K562 (cell line): ENCODE measurements at regions not wholly inside any gene's neighbourhood (a gene's known extent, or its start where the extent isn't known, plus 50 kb on each side); places are given as distances from the start of the nearest gene placed in this dataset.

Experiments
- ATAC-seq: fragments of 200-7000 bp; cut with Tn5 transposase; 3 replicates; pipeline ENCODE4 v1.9.1; 2020; ENCODE audit warnings: moderate library complexity
- BruUV-seq: library from RNA; stranded (reverse); fragments of 400-500 nt; replicated peaks from 2 replicates; lab custom pipeline; 2021; lab: Mats Ljungman, UMichigan
- CTCF ChIA-PET: fragments of 300-600 bp; formaldehyde crosslinking; extraction: SDS; loops from one replicate; lab custom pipeline; 2021; ENCODE audit warnings: low intra/inter-chr PET ratio; lab: Yijun Ruan, JAX
- POLR2A ChIA-PET: fragments of 300-600, 350-650 bp; sonication (Branson Sonifier 250); formaldehyde crosslinking; extraction: SDS; loops from one replicate; lab custom pipeline; 2021; ENCODE audit warnings: antibody characterized with exemption, inconsistent platforms; lab: Yijun Ruan, JAX
- DNase-seq, 4 experiments: peaks; one replicate each; pipeline versions ENCODE4 v3.0.0 to v3.0.0-alpha.2; 2011 to 2018; ENCODE audit warnings: low spot score in 3 of 4, mixed read lengths in 3 of 4; ENCODE audit errors: extremely low read depth in 1 of 4
- FAIRE-seq: peaks from 2 replicates; lab custom pipeline; 2011; peaks lifted over from hg19 to GRCh38; lab: Jason Lieb, UNC
- H2AFZ ChIP-seq: 2 replicates; pipeline ENCODE4 v1.6.0; 2011; ENCODE audit warnings: low read depth, low read length, control low read depth, inconsistent platforms
- H3K27ac ChIP-seq: fragments of 200-600 bp; 3 replicates; pipeline ENCODE4 v1.8.0; 2011; ENCODE audit warnings: low read depth, mild to moderate bottlenecking, control low read depth, inconsistent platforms, low read length, moderate library complexity, mixed read lengths; ENCODE audit errors: extremely low read depth
- H3K27me3 ChIP-seq, 2 experiments: fragments of 300-600 bp in 1 of 2; 2 replicates in 1 of 2; 3 replicates in 1 of 2; pipeline versions ENCODE4 v1.6.0 to v1.8.0; 2011; ENCODE audit warnings: inconsistent platforms in 2 of 2, low read length in 2 of 2, mild to moderate bottlenecking in 1 of 2, mixed read lengths in 1 of 2, moderate library complexity in 1 of 2; ENCODE audit not compliant: control insufficient read depth in 2 of 2, insufficient read depth in 2 of 2
- H3K36me3 ChIP-seq: fragments of 300-600 bp; 3 replicates; pipeline ENCODE4 v1.8.0; 2011; ENCODE audit warnings: mild to moderate bottlenecking, low read length, inconsistent platforms; ENCODE audit not compliant: control insufficient read depth, insufficient read depth
- H3K4me1 ChIP-seq, 2 experiments: fragments of 200-600 bp in 1 of 2; replicated peaks in 1 of 2; 2 replicates in 1 of 2; 3 replicates in 1 of 2; pipeline versions ENCODE4 v1.5.1 to v1.8.0; 2011; ENCODE audit warnings: inconsistent platforms in 2 of 2, low read length in 2 of 2, mild to moderate bottlenecking in 1 of 2, mixed read lengths in 1 of 2, moderate library complexity in 1 of 2; ENCODE audit not compliant: control insufficient read depth in 2 of 2, insufficient read depth in 2 of 2
- H3K4me2 ChIP-seq: 2 replicates; pipeline ENCODE4 v1.6.1; 2011; ENCODE audit warnings: low read length, control low read depth, inconsistent platforms, mixed read lengths; ENCODE audit not compliant: insufficient read depth
- H3K4me3 ChIP-seq: fragments of 200-600 bp; sonication (generic), shearing (Covaris generic); 2 replicates; pipeline ENCODE4 v1.5.1; 2016; ENCODE audit warnings: control low read depth, inconsistent platforms
- H3K79me2 ChIP-seq: fragments of 200-600 bp; 3 replicates; pipeline ENCODE4 v1.8.0; 2011; ENCODE audit warnings: low read length, inconsistent platforms; ENCODE audit not compliant: control insufficient read depth, insufficient read depth
- H3K9ac ChIP-seq, 2 experiments: 2 replicates each; pipeline versions ENCODE4 v1.6.0 to v1.6.1; 2011; ENCODE audit warnings: low read depth in 2 of 2, low read length in 2 of 2, control low read depth in 1 of 2, inconsistent platforms in 1 of 2, mild to moderate bottlenecking in 1 of 2, mixed read lengths in 1 of 2; ENCODE audit not compliant: insufficient read depth in 1 of 2
- H3K9me1 ChIP-seq: one replicate; pipeline ENCODE4 v1.6.0; 2011; ENCODE audit warnings: inconsistent platforms, mild to moderate bottlenecking, low read length, moderate library complexity; ENCODE audit not compliant: control insufficient read depth, insufficient read depth
- H3K9me3 ChIP-seq: replicated peaks from 2 replicates; pipeline ENCODE4 v1.5.1; 2011; ENCODE audit warnings: low read depth, low read length, inconsistent platforms; ENCODE audit not compliant: control insufficient read depth, insufficient read depth
- H4K20me1 ChIP-seq: replicated peaks from 2 replicates; pipeline ENCODE4 v1.6.1; 2011; ENCODE audit warnings: low read length, inconsistent platforms, mixed read lengths; ENCODE audit not compliant: control insufficient read depth, insufficient read depth
- ARID2 ChIP-seq: fragments of 450-650 bp; IDR thresholded peaks from 2 replicates; pipeline ENCODE4 v1.6.1; 2017; ENCODE audit warnings: antibody characterized with exemption, mild to moderate bottlenecking
- ATF1 ChIP-seq, 2 experiments: fragments of 450-650 bp in 1 of 2; IDR thresholded peaks; 2 replicates each; pipeline ENCODE4 v1.6.1; 2016; ENCODE audit warnings: missing compliant biosample characterization in 1 of 2, missing genetic modification characterization in 1 of 2
- ATF7 ChIP-seq: fragments of 450-650 bp; IDR thresholded peaks from 2 replicates; pipeline ENCODE4 v1.7.1; 2014; ENCODE audit warnings: mild to moderate bottlenecking, moderate library complexity
- BMI1 ChIP-seq: fragments of 150-350 bp; IDR thresholded peaks from 2 replicates; pipeline ENCODE4 v1.6.1; 2014; ENCODE audit warnings: low read length
- CAMTA2 ChIP-seq: fragments of 250-450 bp; sonication (Bioruptor Pico); conservative IDR thresholded peaks from 2 replicates; pipeline ENCODE4 v1.5.1; 2022
- MEF2A ChIP-seq: IDR thresholded peaks from 2 replicates; pipeline ENCODE4 v1.6.1; 2011; ENCODE audit warnings: low read depth, mild to moderate bottlenecking, low read length, moderate library complexity; ENCODE audit not compliant: control insufficient read depth
- PRMT5 ChIP-seq: sonication (generic); formaldehyde crosslinking; IDR thresholded peaks from 2 replicates; pipeline ENCODE4 v1.5.0; 2020; ENCODE audit warnings: missing genetic modification reagents
- SETDB1 ChIP-seq: IDR thresholded peaks from one replicate; pipeline ENCODE4 v1.6.1; 2012; ENCODE audit warnings: low read length, control low read depth, inconsistent platforms
- TFAM ChIP-seq: fragments of 250-450 bp; sonication (Bioruptor Pico); conservative IDR thresholded peaks from 2 replicates; pipeline ENCODE4 v1.5.0; 2021; ENCODE audit warnings: mild to moderate bottlenecking, moderate library complexity
- TGIF2 ChIP-seq: sonication (generic); formaldehyde crosslinking; IDR thresholded peaks from 2 replicates; pipeline ENCODE4 v1.8.1; 2022; ENCODE audit warnings: mild to moderate bottlenecking, missing genetic modification reagents, moderate library complexity
- XRCC3 ChIP-seq: fragments of 450-650 bp; IDR thresholded peaks from 2 replicates; pipeline ENCODE4 v1.6.1; 2017; ENCODE audit warnings: mild to moderate bottlenecking, moderate library complexity
- ZC3H11A ChIP-seq: IDR thresholded peaks from 2 replicates; pipeline ENCODE4 v1.6.1; 2012; ENCODE audit warnings: low read depth, low read length, improper control_type of control experiment
- ZNF124 ChIP-seq: sonication (generic); formaldehyde crosslinking; IDR thresholded peaks from 2 replicates; pipeline ENCODE4 v1.8.1; 2022; ENCODE audit warnings: missing genetic modification reagents
- ZNF232 ChIP-seq: sonication (generic); formaldehyde crosslinking; IDR thresholded peaks from 2 replicates; pipeline ENCODE4 v1.8.0; 2022; ENCODE audit warnings: mild to moderate bottlenecking, missing genetic modification reagents
- ZNF76 ChIP-seq: fragments of 250-450 bp; sonication (Bioruptor Pico); IDR thresholded peaks from 2 replicates; pipeline ENCODE4 v1.4.0; 2020; ENCODE audit warnings: mild to moderate bottlenecking, moderate library complexity, borderline replicate concordance
- ZNF778 ChIP-seq: fragments of 450-650 bp; formaldehyde crosslinking; IDR thresholded peaks from 2 replicates; pipeline ENCODE4 v1.4.0; 2020; ENCODE audit warnings: mild to moderate bottlenecking, moderate library complexity
- WGBS: fragments of 100-300 bp; shearing (Covaris generic); methylation state at CpG from one replicate; pipeline ENCODE4 v1.1.6; 2016; ENCODE audit warnings: low coverage, mixed read lengths; ENCODE audit not compliant: insufficient coverage; ENCODE audit errors: missing lambda C conversion rate; 5-methylcytosine and 5-hydroxymethylcytosine counted together
- in situ Hi-C: fragments of 300-500 bp; cut with MboI; formaldehyde crosslinking; loops from 4 replicates; pipeline ENCODE4 v1.15.0; 2018; ENCODE audit warnings: inconsistent platforms, mixed read lengths
- intact Hi-C: fragments of 100-400 bp; cut with micrococcal nuclease; formaldehyde crosslinking; loops from 2 replicates; pipeline ENCODE4 v1.14.2; 2022
- TF ChIP-seq, protein P1 (sequence below): sonication (generic); formaldehyde crosslinking; IDR thresholded peaks from 2 replicates; pipeline ENCODE4 v1.8.1; 2023; ENCODE audit warnings: mild to moderate bottlenecking, missing genetic modification reagents
- TF ChIP-seq, protein P2 (sequence below): IDR thresholded peaks from 2 replicates; pipeline ENCODE4 v1.6.1; 2012; ENCODE audit warnings: low read depth, low read length, improper control_type of control experiment, borderline replicate concordance
- TF ChIP-seq, protein P3 (sequence below): sonication (generic); formaldehyde crosslinking; IDR thresholded peaks from 2 replicates; pipeline ENCODE4 v1.8.0; 2022; ENCODE audit warnings: missing genetic modification reagents, mild to moderate bottlenecking, moderate library complexity, borderline replicate concordance

DNA sequence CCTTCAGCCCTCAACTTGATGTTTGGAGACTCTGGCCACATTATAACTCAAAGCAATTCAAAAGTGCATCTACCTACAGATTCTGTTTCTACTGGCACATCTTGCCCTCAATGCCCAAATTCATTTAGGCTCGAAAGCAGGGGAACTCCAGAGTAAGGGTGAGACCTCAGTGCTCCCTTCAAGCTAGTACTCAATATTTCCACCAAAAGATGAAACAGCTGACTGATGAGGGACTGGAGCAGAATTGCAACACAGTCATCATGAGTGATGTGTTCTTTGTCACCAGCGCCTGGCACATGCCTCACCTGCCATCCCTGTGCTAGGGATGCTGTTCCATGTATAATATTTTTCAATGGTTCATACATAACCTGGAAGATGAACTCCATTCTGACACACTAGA is 247.3 kb downstream of the DSEL start:
- POLR2A ChIA-PET: no interaction called here
- no peak for ATAC-seq

DNA sequence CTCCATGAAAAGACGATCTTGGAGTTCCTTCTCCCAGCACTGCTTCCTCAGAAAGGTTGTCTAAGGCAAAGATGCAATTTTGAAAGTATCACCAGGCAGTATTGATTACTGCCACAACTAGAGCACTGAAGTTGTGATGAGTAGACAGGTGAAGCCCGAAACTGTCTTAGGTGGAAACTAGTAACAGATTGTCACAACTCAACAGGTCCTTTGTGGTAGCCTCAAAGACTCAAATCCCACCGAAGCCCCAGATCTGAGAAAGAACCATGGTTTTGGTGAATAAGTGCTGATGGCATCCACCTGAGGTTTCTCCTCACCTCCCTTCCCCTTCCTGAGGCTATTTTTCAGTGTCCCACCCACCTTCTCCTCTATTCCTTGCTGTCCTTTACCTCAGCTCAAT is 248.0 kb downstream of the DSEL start:
- no peak overlapping the region for H3K27ac ChIP-seq
- FAIRE-seq: no peak
- no peaks in the 10 kb centered on the region for H3K27me3 ChIP-seq
- CTCF ChIA-PET: no interaction called here
- no peaks in the 10 kb centered on the region for H3K9me1 ChIP-seq
- H4K20me1 ChIP-seq: no peaks in the 10 kb centered on the region
- in situ Hi-C loops (no loop called here), intact Hi-C loops (no loop called here)
- BruUV-seq: no TSS peak
- no peaks in the 10 kb centered on the region for H3K79me2 ChIP-seq
- DNase-seq: no peak
- 0% methylated on average over 2 of the region's 3 CpGs for WGBS
- no peak for ATAC-seq
- H3K9ac ChIP-seq: no peak overlapping the region
- TF ChIP-seq ZNF76 (CRISPR knock-in tag) (no peak), ZNF232 (no peak)
- TF ChIP-seq, protein P1, sequence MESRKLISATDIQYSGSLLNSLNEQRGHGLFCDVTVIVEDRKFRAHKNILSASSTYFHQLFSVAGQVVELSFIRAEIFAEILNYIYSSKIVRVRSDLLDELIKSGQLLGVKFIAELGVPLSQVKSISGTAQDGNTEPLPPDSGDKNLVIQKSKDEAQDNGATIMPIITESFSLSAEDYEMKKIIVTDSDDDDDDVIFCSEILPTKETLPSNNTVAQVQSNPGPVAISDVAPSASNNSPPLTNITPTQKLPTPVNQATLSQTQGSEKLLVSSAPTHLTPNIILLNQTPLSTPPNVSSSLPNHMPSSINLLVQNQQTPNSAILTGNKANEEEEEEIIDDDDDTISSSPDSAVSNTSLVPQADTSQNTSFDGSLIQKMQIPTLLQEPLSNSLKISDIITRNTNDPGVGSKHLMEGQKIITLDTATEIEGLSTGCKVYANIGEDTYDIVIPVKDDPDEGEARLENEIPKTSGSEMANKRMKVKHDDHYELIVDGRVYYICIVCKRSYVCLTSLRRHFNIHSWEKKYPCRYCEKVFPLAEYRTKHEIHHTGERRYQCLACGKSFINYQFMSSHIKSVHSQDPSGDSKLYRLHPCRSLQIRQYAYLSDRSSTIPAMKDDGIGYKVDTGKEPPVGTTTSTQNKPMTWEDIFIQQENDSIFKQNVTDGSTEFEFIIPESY (CRISPR knock-in tag): no peak
- TF ChIP-seq, protein P2, sequence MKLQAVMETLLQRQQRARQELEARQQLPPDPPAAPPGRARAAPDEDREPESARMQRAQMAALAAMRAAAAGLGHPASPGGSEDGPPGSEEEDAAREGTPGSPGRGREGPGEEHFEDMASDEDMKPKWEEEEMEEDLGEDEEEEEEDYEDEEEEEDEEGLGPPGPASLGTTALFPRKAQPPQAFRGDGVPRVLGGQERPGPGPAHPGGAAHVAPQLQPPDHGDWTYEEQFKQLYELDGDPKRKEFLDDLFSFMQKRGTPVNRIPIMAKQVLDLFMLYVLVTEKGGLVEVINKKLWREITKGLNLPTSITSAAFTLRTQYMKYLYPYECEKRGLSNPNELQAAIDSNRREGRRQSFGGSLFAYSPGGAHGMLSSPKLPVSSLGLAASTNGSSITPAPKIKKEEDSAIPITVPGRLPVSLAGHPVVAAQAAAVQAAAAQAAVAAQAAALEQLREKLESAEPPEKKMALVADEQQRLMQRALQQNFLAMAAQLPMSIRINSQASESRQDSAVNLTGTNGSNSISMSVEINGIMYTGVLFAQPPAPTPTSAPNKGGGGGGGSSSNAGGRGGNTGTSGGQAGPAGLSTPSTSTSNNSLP: no peak
- H3K36me3 ChIP-seq: no peaks in the 10 kb centered on the region
- no peaks in the 10 kb centered on the region for H3K9me3 ChIP-seq
- H3K4me1 ChIP-seq: no peaks in the 10 kb centered on the region
- H3K4me3 ChIP-seq: no peak overlapping the region
- no peak overlapping the region for H2AFZ ChIP-seq
- H3K4me2 ChIP-seq: no peak overlapping the region
- POLR2A ChIA-PET: no interaction called here

More for the DNA sequence above, 247.3 kb downstream of the DSEL start:
- Histone ChIP-seq H3K9me3 (no peaks in the 10 kb centered on the region), H3K27ac (no peak overlapping the region), H3K27me3 (no peaks in the 10 kb centered on the region), H3K4me1 (no peaks in the 10 kb centered on the region), H3K9ac (no peak overlapping the region), H3K9me1 (no peaks in the 10 kb centered on the region), H2AFZ (no peak overlapping the region), H4K20me1 (no peaks in the 10 kb centered on the region), H3K79me2 (no peaks in the 10 kb centered on the region), H3K36me3 (no peaks in the 10 kb centered on the region), H3K4me3 (no peak overlapping the region), H3K4me2 (no peak overlapping the region)
- TF ChIP-seq ATF1 (CRISPR knock-in tag; IDR thresholded peaks at IDR 0.05) (no peak), ATF1 (tag; IDR thresholded peaks at IDR 0.05) (no peak), ARID2 (no peak), CAMTA2 (no peak), TGIF2 (no peak), MEF2A (no peak), XRCC3 (no peak), BMI1 (no peak), ZNF124 (CRISPR knock-in tag) (no peak), SETDB1 (no peak), ATF7 (no peak), TFAM (CRISPR knock-in tag) (no peak), ZC3H11A (no peak), ZNF778 (no peak), PRMT5 (CRISPR knock-in tag) (no peak)
- TF ChIP-seq, protein P3, sequence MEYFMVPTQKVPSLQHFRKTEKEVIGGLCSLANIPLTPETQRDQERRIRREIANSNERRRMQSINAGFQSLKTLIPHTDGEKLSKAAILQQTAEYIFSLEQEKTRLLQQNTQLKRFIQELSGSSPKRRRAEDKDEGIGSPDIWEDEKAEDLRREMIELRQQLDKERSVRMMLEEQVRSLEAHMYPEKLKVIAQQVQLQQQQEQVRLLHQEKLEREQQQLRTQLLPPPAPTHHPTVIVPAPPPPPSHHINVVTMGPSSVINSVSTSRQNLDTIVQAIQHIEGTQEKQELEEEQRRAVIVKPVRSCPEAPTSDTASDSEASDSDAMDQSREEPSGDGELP (CRISPR knock-in tag): no peak
- in situ Hi-C loops: no loop called here
- BruUV-seq: no TSS peak
- FAIRE-seq (no peak), DNase-seq (no peak)
- WGBS: 0% methylated on average over 1 of the region's 2 CpGs
- intact Hi-C loops: no loop called here
- CTCF ChIA-PET: no interaction called here
